Caco-2 (cell line): ENCODE measurements at regions not wholly inside any gene's neighbourhood (a gene's known extent, or its start where the extent isn't known, plus 50 kb on each side); places are given as distances from the start of the nearest gene placed in this dataset.

Experiments used
- BruUV-seq: library from RNA; stranded (reverse); fragments of 400-500 nt; replicated peaks from 2 replicates; lab custom pipeline; 2021; lab: Mats Ljungman, UMichigan
- CTCF ChIA-PET: fragments of 300-600 bp; sonication (Branson Sonifier 250); formaldehyde crosslinking; loops from one replicate; lab custom pipeline; 2022; ENCODE audit warnings: antibody characterized with exemption; lab: Charles Lee
- POLR2A ChIA-PET: fragments of 300-600 bp; sonication (Branson Sonifier 250); formaldehyde crosslinking; loops from one replicate; lab custom pipeline; 2022; ENCODE audit warnings: antibody characterized with exemption; lab: Charles Lee
- DNase-seq, 2 experiments: peaks; one replicate each; pipeline versions ENCODE4 v3.0.0 to v3.0.0-alpha.2; 2020 to 2022
- H3K27me3 ChIP-seq: replicated peaks from 2 replicates; pipeline ENCODE4 v1.6.0; 2011; ENCODE audit warnings: low read length; ENCODE audit not compliant: control insufficient read depth, insufficient read depth
- H3K36me3 ChIP-seq: 2 replicates; pipeline ENCODE4 v1.5.1; 2011; ENCODE audit warnings: low read length; ENCODE audit not compliant: control insufficient read depth, insufficient read depth
- H3K4me1 ChIP-seq: fragments of 250-450 bp; sonication (Bioruptor Pico); 2 replicates; pipeline ENCODE4 v1.5.1; 2020; ENCODE audit warnings: mild to moderate bottlenecking
- H3K4me3 ChIP-seq: 2 replicates; pipeline ENCODE4 v1.5.1; 2011; ENCODE audit warnings: low read depth, mild to moderate bottlenecking, control low read depth, low read length
- H3K9me3 ChIP-seq: fragments of 250-450 bp; sonication (Bioruptor Pico); 2 replicates; pipeline ENCODE4 v1.5.1; 2020; ENCODE audit warnings: mild to moderate bottlenecking, moderate library complexity
- H3K27ac Mint-ChIP-seq: one replicate; pipeline ENCODE4 v1.8.0; 2022; ENCODE audit warnings: mixed read lengths; ENCODE audit not compliant: unreplicated experiment
- H3K27me3 Mint-ChIP-seq: one replicate; pipeline ENCODE4 v1.8.0; 2022; ENCODE audit warnings: mixed read lengths; ENCODE audit not compliant: insufficient read depth, unreplicated experiment
- H3K36me3 Mint-ChIP-seq: one replicate; pipeline ENCODE4 v1.8.0; 2022; ENCODE audit warnings: mild to moderate bottlenecking, mixed read lengths; ENCODE audit not compliant: insufficient read depth, unreplicated experiment
- H3K4me1 Mint-ChIP-seq: one replicate; pipeline ENCODE4 v1.8.0; 2022; ENCODE audit warnings: low read depth, mixed read lengths; ENCODE audit not compliant: unreplicated experiment
- H3K4me3 Mint-ChIP-seq: one replicate; pipeline ENCODE4 v1.8.0; 2022; ENCODE audit warnings: mild to moderate bottlenecking, moderate library complexity, mixed read lengths; ENCODE audit not compliant: unreplicated experiment
- H3K9me3 Mint-ChIP-seq: one replicate; pipeline ENCODE4 v1.8.0; 2022; ENCODE audit warnings: mixed read lengths; ENCODE audit not compliant: unreplicated experiment
- intact Hi-C: fragments of 100-400 bp; cut with micrococcal nuclease; formaldehyde crosslinking; loops from one replicate; pipeline ENCODE4 v1.10.0; 2022; ENCODE audit not compliant: unreplicated experiment
- TF ChIP-seq, protein P1 (sequence below), 2 experiments: fragments of 200-600 bp in 1 of 2; IDR thresholded peaks; 1 replicate in 1 of 2; 2 replicates in 1 of 2; pipeline versions ENCODE4 v1.5.1 to v1.8.0; 2011 to 2022; ENCODE audit warnings: antibody characterized with exemption in 1 of 2, control low read depth in 1 of 2, inconsistent platforms in 1 of 2, low read depth in 1 of 2, low read length in 1 of 2, mild to moderate bottlenecking in 1 of 2, moderate library complexity in 1 of 2; ENCODE audit not compliant: insufficient read depth in 1 of 2, severe bottlenecking in 1 of 2, unreplicated experiment in 1 of 2

- intact Hi-C loops, result no loop called here
Measured at GRCh38 chr5:10173716-10174115, 76.0 kb downstream of the ATPSCKMT start.

GRCh38 chr5:10172247-10172646 is 77.4 kb downstream of the ATPSCKMT start:
- no TSS peak for BruUV-seq
- Mint-ChIP-seq H3K36me3 (no peaks in the 10 kb centered on the region), H3K4me3 (no peak overlapping the region), H3K27ac (no peak overlapping the region), H3K9me3 (peaks cover 10% of the 10 kb centered on the region), H3K4me1 (no peaks in the 10 kb centered on the region), H3K27me3 (no peaks in the 10 kb centered on the region)
- TF ChIP-seq, protein P1, sequence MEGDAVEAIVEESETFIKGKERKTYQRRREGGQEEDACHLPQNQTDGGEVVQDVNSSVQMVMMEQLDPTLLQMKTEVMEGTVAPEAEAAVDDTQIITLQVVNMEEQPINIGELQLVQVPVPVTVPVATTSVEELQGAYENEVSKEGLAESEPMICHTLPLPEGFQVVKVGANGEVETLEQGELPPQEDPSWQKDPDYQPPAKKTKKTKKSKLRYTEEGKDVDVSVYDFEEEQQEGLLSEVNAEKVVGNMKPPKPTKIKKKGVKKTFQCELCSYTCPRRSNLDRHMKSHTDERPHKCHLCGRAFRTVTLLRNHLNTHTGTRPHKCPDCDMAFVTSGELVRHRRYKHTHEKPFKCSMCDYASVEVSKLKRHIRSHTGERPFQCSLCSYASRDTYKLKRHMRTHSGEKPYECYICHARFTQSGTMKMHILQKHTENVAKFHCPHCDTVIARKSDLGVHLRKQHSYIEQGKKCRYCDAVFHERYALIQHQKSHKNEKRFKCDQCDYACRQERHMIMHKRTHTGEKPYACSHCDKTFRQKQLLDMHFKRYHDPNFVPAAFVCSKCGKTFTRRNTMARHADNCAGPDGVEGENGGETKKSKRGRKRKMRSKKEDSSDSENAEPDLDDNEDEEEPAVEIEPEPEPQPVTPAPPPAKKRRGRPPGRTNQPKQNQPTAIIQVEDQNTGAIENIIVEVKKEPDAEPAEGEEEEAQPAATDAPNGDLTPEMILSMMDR (IDR thresholded peaks at IDR 0.05; ENCODE audit: insufficient read depth in 1 of 2, low read depth in 1 of 2, low read length in 1 of 2, severe bottlenecking in 1 of 2, unreplicated experiment in 1 of 2), result no peak
- no peaks in the 10 kb centered on the region for H3K36me3 ChIP-seq
- H3K9me3 ChIP-seq, result no peaks in the 10 kb centered on the region
- H3K4me1 ChIP-seq, result no peaks in the 10 kb centered on the region
- no peak for DNase-seq
- CTCF ChIA-PET, result interaction anchor here (0.9 kb wide), 1 partner anchor 32 kb away, joined by 3 read pairs; no protein-coding TSS in a partner anchor
- POLR2A ChIA-PET, result no interaction called here
- intact Hi-C loops, result no loop called here
- H3K4me3 ChIP-seq, result no peak overlapping the region
- H3K27me3 ChIP-seq, result no peaks in the 10 kb centered on the region

More at GRCh38 chr5:10173716-10174115, 76.0 kb downstream of the ATPSCKMT start:
- Histone ChIP-seq H3K4me1 (no peaks in the 10 kb centered on the region), H3K9me3 (no peaks in the 10 kb centered on the region), H3K36me3 (no peaks in the 10 kb centered on the region), H3K27me3 (no peaks in the 10 kb centered on the region), H3K4me3 (no peak overlapping the region)
- ChIA-PET POLR2A (no interaction called here), CTCF (no interaction called here)
- TF ChIP-seq, protein P1 (IDR thresholded peaks at IDR 0.05; ENCODE audit: insufficient read depth in 1 of 2, low read depth in 1 of 2, low read length in 1 of 2, severe bottlenecking in 1 of 2, unreplicated experiment in 1 of 2), result no peak
- no peak for DNase-seq
- peaks cover 14% of the 10 kb centered on the region for H3K9me3 Mint-ChIP-seq
- H3K27me3 Mint-ChIP-seq, result no peaks in the 10 kb centered on the region
- H3K4me3 Mint-ChIP-seq, result no peak overlapping the region
- no peaks in the 10 kb centered on the region for H3K4me1 Mint-ChIP-seq
- BruUV-seq, result no TSS peak
- no peak overlapping the region for H3K27ac Mint-ChIP-seq
- H3K36me3 Mint-ChIP-seq, result no peaks in the 10 kb centered on the region

- no peaks in the 10 kb centered on the region for H3K36me3 Mint-ChIP-seq
- no peak overlapping the region for H3K4me3 Mint-ChIP-seq
- no TSS peak for BruUV-seq
- intact Hi-C loops, result no loop called here
- TF ChIP-seq, protein P1 (IDR thresholded peaks at IDR 0.05; ENCODE audit: insufficient read depth in 1 of 2, low read depth in 1 of 2, low read length in 1 of 2, severe bottlenecking in 1 of 2, unreplicated experiment in 1 of 2), result no peak
- Histone ChIP-seq H3K4me3 (no peak overlapping the region), H3K27me3 (no peaks in the 10 kb centered on the region), H3K4me1 (no peaks in the 10 kb centered on the region), H3K9me3 (no peaks in the 10 kb centered on the region), H3K36me3 (no peaks in the 10 kb centered on the region)
- DNase-seq, result no peak
- no peaks in the 10 kb centered on the region for H3K27me3 Mint-ChIP-seq
- ChIA-PET CTCF (no interaction called here), POLR2A (no interaction called here)
- H3K9me3 Mint-ChIP-seq, result peaks cover 13% of the 10 kb centered on the region
- no peak overlapping the region for H3K27ac Mint-ChIP-seq
- no peaks in the 10 kb centered on the region for H3K4me1 Mint-ChIP-seq
Measured at GRCh38 chr5:10169359-10169758, 80.3 kb downstream of the ATPSCKMT start.
